ENCODE measurements at regions not wholly inside any gene's neighbourhood (a gene's known extent, or its start where the extent isn't known, plus 50 kb on each side); places are given as distances from the start of the nearest gene placed in this dataset.

DNA sequence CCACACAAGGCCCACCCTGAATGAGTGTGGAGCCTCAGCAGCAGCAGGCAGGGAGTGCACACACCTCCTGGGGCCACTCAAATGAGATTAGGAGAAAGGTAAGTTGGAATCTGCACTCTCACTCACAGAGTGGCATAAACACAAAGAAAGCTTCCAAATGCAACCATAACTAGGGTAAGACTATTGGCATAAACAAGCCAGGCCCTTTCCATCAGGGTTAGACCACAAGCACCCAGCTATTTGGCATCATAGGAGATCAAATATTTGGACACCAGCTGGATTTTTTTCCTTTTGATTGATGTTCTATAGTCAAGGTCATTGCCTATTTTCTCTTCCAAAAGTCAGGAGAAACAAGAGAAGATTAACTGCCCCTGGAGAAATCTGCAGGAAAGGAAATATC, 471.5 kb downstream of the TXNL1 start:
- TF ChIP-seq, protein P1, sequence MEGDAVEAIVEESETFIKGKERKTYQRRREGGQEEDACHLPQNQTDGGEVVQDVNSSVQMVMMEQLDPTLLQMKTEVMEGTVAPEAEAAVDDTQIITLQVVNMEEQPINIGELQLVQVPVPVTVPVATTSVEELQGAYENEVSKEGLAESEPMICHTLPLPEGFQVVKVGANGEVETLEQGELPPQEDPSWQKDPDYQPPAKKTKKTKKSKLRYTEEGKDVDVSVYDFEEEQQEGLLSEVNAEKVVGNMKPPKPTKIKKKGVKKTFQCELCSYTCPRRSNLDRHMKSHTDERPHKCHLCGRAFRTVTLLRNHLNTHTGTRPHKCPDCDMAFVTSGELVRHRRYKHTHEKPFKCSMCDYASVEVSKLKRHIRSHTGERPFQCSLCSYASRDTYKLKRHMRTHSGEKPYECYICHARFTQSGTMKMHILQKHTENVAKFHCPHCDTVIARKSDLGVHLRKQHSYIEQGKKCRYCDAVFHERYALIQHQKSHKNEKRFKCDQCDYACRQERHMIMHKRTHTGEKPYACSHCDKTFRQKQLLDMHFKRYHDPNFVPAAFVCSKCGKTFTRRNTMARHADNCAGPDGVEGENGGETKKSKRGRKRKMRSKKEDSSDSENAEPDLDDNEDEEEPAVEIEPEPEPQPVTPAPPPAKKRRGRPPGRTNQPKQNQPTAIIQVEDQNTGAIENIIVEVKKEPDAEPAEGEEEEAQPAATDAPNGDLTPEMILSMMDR (IDR thresholded peaks at IDR 0.05) = no peak
- TF ChIP-seq EP300 (IDR thresholded peaks at IDR 0.05) = no peak
- TF ChIP-seq POLR2AphosphoS5 (IDR thresholded peaks at IDR 0.05) = no peak
- TF ChIP-seq POLR2A (IDR thresholded peaks at IDR 0.05) = no peak

Measured in sigmoid colon (tissue), 4 donors.